ENCODE measurements at regions not wholly inside any gene's neighbourhood (a gene's known extent, or its start where the extent isn't known, plus 50 kb on each side); places are given as distances from the start of the nearest gene placed in this dataset.
A peak's percentile ranks its signal among the peaks of the same experiment; 100 is the strongest.

DNA sequence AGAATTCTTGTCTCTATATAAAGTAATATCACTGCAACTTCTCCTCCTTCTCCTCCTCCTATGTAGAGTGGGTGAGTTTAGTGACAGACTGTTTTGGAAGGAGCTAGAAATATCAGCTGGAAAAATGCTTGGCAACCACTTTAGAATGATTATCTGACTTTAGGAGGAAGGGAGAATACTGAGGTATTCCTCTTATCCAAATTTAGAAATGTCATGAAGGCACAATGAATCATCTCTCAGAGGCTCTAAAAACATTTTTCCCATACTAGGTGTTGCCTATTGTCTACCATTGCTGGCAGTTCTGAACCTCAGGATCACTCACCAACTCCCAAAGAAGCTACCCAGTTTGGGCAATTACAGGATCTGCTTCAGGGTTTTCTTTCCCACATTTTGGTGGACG, 306.6 kb upstream of the ATP2B1 start:
- DNase-seq (ENCODE audit: low read depth) = peak; percentile 39
- H3K4me3 ChIP-seq (ENCODE audit: control insufficient read depth, low read depth, low read length) = no peak overlapping the region
- TF ChIP-seq, protein P1, sequence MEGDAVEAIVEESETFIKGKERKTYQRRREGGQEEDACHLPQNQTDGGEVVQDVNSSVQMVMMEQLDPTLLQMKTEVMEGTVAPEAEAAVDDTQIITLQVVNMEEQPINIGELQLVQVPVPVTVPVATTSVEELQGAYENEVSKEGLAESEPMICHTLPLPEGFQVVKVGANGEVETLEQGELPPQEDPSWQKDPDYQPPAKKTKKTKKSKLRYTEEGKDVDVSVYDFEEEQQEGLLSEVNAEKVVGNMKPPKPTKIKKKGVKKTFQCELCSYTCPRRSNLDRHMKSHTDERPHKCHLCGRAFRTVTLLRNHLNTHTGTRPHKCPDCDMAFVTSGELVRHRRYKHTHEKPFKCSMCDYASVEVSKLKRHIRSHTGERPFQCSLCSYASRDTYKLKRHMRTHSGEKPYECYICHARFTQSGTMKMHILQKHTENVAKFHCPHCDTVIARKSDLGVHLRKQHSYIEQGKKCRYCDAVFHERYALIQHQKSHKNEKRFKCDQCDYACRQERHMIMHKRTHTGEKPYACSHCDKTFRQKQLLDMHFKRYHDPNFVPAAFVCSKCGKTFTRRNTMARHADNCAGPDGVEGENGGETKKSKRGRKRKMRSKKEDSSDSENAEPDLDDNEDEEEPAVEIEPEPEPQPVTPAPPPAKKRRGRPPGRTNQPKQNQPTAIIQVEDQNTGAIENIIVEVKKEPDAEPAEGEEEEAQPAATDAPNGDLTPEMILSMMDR (conservative IDR thresholded peaks at IDR 0.05; ENCODE audit: control insufficient read depth, insufficient read depth, low read depth, low read length) = no peak

DNA sequence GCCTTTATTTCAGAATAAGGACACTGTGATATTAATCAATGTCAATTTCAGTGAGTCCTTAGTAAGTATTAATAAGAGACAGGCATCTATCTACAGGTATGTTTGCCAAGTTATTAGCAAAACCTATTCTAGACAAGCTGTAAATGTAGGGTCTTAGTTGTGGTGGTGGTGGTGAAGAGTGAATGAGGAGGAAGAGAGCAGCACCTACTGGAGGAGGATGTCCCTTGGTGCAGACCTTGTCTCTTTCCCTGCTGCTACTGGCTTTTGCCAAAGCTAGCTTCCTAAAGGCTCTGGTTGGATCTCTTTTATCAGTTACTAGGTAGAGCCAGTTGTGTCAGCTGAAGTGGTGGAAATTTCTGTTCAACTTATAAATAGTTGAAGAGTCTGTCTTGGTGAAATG, 304.8 kb upstream of the ATP2B1 start:
- TF ChIP-seq, protein P1 (conservative IDR thresholded peaks at IDR 0.05; ENCODE audit: control insufficient read depth, insufficient read depth, low read depth, low read length) = peak; percentile 44
- no peak overlapping the region for H3K4me3 ChIP-seq (ENCODE audit: control insufficient read depth, low read depth, low read length)
- peak; percentile 37 for DNase-seq (ENCODE audit: low read depth)

DNA sequence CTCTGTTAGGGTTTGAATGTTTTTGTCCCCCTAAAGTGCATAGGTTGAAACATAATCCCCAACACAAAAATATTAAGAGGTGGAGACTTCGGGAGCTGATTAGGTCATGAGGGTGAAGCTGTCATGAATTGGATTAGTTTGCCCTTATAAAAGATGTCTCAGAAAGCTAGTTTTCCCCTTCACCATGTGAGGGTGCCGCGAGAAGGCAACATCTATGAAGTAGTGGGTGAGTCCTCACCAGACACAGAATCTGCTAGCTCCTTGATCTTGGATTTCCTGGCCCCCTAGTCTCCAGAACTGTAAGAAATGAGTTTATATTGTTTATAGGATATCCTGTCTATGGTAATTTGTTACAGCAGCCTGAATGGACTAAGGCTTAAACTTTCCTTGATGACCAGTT, 301.5 kb upstream of the ATP2B1 start:
- TF ChIP-seq, protein P1 (conservative IDR thresholded peaks at IDR 0.05; ENCODE audit: control insufficient read depth, insufficient read depth, low read depth, low read length) = no peak
- no peak for DNase-seq (ENCODE audit: low read depth)
- no peak overlapping the region for H3K4me3 ChIP-seq (ENCODE audit: control insufficient read depth, low read depth, low read length)

DNA sequence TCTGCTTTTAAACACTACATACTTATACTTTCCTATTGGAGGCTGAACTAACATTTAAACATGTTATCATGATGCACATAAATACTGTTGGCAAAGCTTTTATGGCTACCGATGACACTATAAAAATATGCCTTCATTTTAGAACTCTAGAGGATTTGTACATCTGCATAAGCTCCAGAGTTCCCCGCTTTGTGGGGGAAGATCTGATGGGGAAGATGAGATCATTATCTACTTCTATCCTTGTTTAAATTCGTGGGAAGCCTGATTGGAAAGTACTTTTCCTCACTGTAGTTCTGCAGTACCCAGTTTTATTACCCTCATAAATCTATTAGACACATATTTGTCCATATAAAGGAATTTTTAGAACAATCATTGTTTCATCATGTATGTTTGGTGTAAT, 299.6 kb upstream of the ATP2B1 start:
- TF ChIP-seq, protein P1 (conservative IDR thresholded peaks at IDR 0.05; ENCODE audit: control insufficient read depth, insufficient read depth, low read depth, low read length) = no peak
- DNase-seq (ENCODE audit: low read depth) = no peak
- no peak overlapping the region for H3K4me3 ChIP-seq (ENCODE audit: control insufficient read depth, low read depth, low read length)

DNA sequence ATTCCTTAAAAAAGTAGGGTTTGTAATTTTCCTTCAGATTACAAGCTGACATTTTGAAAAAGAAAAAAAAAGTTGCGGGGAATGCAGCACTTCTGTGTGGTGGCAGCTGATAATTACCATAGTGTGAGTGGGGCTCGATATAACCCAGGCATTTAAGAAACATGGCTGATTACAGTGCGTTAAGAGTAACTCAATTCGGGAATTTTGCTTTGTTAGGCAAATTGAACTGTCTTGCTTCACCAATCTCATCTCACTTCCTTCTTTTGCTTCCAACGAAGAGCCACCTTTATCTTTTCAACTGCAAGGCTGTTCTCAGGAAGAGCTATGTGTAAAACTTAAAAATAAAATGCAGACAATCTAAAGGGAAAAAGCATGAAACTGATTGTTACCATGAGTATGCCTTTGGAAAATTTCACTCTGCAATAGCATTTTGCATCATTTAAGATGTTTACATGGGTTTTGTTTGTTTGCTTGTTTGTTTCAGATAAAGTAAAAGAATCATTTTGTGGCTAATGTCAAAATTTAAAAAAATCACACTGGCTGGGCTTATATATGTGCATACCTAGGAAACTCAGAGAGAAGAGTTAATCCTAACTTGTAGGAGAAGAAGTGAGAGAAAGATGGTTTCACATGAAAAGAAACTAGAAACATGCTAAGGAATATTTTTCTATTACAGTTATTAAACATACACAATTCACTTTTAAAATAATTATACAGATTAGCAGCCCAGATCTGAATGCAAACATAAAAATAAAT, 295.9 kb upstream of the ATP2B1 start:
- TF ChIP-seq, protein P1 (conservative IDR thresholded peaks at IDR 0.05; ENCODE audit: control insufficient read depth, insufficient read depth, low read depth, low read length) = no peak
- no peak for DNase-seq (ENCODE audit: low read depth)
- no peak overlapping the region for H3K4me3 ChIP-seq (ENCODE audit: control insufficient read depth, low read depth, low read length)

DNA sequence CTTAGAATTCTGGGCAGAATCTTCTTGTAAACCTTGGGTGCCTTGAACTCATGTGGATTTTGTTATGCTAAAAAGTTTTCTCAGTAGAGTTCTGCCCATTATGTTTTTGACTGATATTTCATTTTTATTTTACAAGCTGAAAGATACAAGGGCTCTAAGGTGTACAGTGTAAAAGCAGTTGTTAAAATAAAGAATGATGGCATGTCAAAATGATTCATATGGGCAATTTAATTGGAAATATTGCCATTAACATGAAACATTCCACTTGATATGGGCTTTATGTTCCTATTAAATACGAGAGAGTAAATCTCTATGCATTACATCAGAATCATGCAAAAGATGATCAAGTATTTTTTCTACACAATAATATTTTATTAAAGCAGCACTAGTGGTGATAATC, 295.1 kb upstream of the ATP2B1 start:
- TF ChIP-seq, protein P1 (conservative IDR thresholded peaks at IDR 0.05; ENCODE audit: control insufficient read depth, insufficient read depth, low read depth, low read length) = no peak
- no peak for DNase-seq (ENCODE audit: low read depth)
- H3K4me3 ChIP-seq (ENCODE audit: control insufficient read depth, low read depth, low read length) = no peak overlapping the region

Measured in fibroblast of mammary gland (primary cell).